ENCODE measurements at regions not wholly inside any gene's neighbourhood (a gene's known extent, or its start where the extent isn't known, plus 50 kb on each side); places are given as distances from the start of the nearest gene placed in this dataset.

- no peak overlapping the region for H3K4me3 ChIP-seq (ENCODE audit: low read depth, low read length)
- DNase-seq, result no peak
- no peaks in the 10 kb centered on the region for H3K27me3 ChIP-seq
- H3K36me3 ChIP-seq, result no peaks in the 10 kb centered on the region
- no peak for TF ChIP-seq CTCF (IDR thresholded peaks at IDR 0.05; ENCODE audit: low read depth, low read length)
- H3K4me1 ChIP-seq, result no peaks in the 10 kb centered on the region; the same call in 1 of the 2 replicates
- H3K9me3 ChIP-seq, result no peaks in the 10 kb centered on the region
Measured at GRCh38 chr13:66189986-66190385, 1040.2 kb downstream of the PCDH9 start.

GRCh38 chr13:66180836-66181235 lies 1049.3 kb downstream of the PCDH9 start:
- Histone ChIP-seq H3K4me3 (ENCODE audit: low read depth, low read length) (no peak overlapping the region), H3K27me3 (no peaks in the 10 kb centered on the region), H3K36me3 (no peaks in the 10 kb centered on the region), H3K4me1 (no peaks in the 10 kb centered on the region; the same call in 1 of the 2 replicates), H3K9me3 (no peaks in the 10 kb centered on the region)
- TF ChIP-seq CTCF (IDR thresholded peaks at IDR 0.05; ENCODE audit: low read depth, low read length), result no peak
- DNase-seq, result no peak

- Histone ChIP-seq H3K27me3 (no peaks in the 10 kb centered on the region), H3K36me3 (no peaks in the 10 kb centered on the region), H3K9me3 (no peaks in the 10 kb centered on the region), H3K4me1 (peaks cover 9% of the 10 kb centered on the region), H3K4me3 (ENCODE audit: low read depth, low read length) (no peak overlapping the region)
- no peak for TF ChIP-seq CTCF (IDR thresholded peaks at IDR 0.05; ENCODE audit: low read depth, low read length)
- DNase-seq, result no peak
Measured at GRCh38 chr13:66171920-66172319, 1058.2 kb downstream of the PCDH9 start.

- Histone ChIP-seq H3K36me3 (no peaks in the 10 kb centered on the region), H3K27me3 (no peaks in the 10 kb centered on the region), H3K4me3 (ENCODE audit: low read depth, low read length) (no peak overlapping the region), H3K4me1 (no peaks in the 10 kb centered on the region), H3K9me3 (no peaks in the 10 kb centered on the region)
- no peak for TF ChIP-seq CTCF (IDR thresholded peaks at IDR 0.05; ENCODE audit: low read depth, low read length)
- no peak for DNase-seq
Measured at GRCh38 chr13:66162470-66162869, 1067.7 kb downstream of the PCDH9 start.

GRCh38 chr13:66159511-66159910 lies 1070.6 kb downstream of the PCDH9 start:
- Histone ChIP-seq H3K27me3 (no peaks in the 10 kb centered on the region), H3K4me3 (ENCODE audit: low read depth, low read length) (no peak overlapping the region), H3K9me3 (no peaks in the 10 kb centered on the region), H3K4me1 (no peaks in the 10 kb centered on the region), H3K36me3 (no peaks in the 10 kb centered on the region)
- TF ChIP-seq CTCF (IDR thresholded peaks at IDR 0.05; ENCODE audit: low read depth, low read length), result no peak
- no peak for DNase-seq

- no peaks in the 10 kb centered on the region for H3K9me3 ChIP-seq
- H3K27me3 ChIP-seq, result no peaks in the 10 kb centered on the region
- no peaks in the 10 kb centered on the region for H3K4me1 ChIP-seq
- H3K4me3 ChIP-seq (ENCODE audit: low read depth, low read length), result no peak overlapping the region
- DNase-seq, result no peak
- no peaks in the 10 kb centered on the region for H3K36me3 ChIP-seq
- TF ChIP-seq CTCF (IDR thresholded peaks at IDR 0.05; ENCODE audit: low read depth, low read length), result no peak
Measured at GRCh38 chr13:66154976-66155375, 1075.2 kb downstream of the PCDH9 start.

All from BE2C (cell line).